DOHH2 (cell line): ENCODE measurements at regions not wholly inside any gene's neighbourhood (a gene's known extent, or its start where the extent isn't known, plus 50 kb on each side); places are given as distances from the start of the nearest gene placed in this dataset.

ENCODE experiments used
- H3F3A ChIP-seq: fragments of 200-600 bp; sonication (generic), shearing (Covaris generic); 2 replicates; pipeline ENCODE4 v1.6.0; 2016; ENCODE audit warnings: antibody characterized with exemption, mild to moderate bottlenecking; ENCODE audit not compliant: control insufficient read depth, insufficient read depth
- H3K27ac ChIP-seq: fragments of 200-600 bp; sonication (generic); 2 replicates; pipeline ENCODE4 v1.5.1; 2014; ENCODE audit warnings: low read depth, mild to moderate bottlenecking, low read length, moderate library complexity
- H3K27me3 ChIP-seq: fragments of 200-600 bp; sonication (generic); 2 replicates; pipeline ENCODE4 v1.6.1; 2014; ENCODE audit warnings: mild to moderate bottlenecking, low read length, mixed read lengths; ENCODE audit not compliant: control insufficient read depth
- H3K36me3 ChIP-seq: fragments of 200-600 bp; sonication (generic); 2 replicates; pipeline ENCODE4 v1.6.1; 2014; ENCODE audit warnings: mild to moderate bottlenecking, low read length, moderate library complexity, mixed read lengths; ENCODE audit not compliant: control insufficient read depth
- H3K4me1 ChIP-seq: fragments of 200-600 bp; sonication (generic); 2 replicates; pipeline ENCODE4 v1.6.1; 2014; ENCODE audit warnings: mild to moderate bottlenecking, low read length, mixed read lengths; ENCODE audit not compliant: control insufficient read depth
- H3K4me2 ChIP-seq: fragments of 200-600 bp; sonication (generic); 2 replicates; pipeline ENCODE4 v1.6.0; 2014; ENCODE audit warnings: mild to moderate bottlenecking, low read length, moderate library complexity
- H3K4me3 ChIP-seq: fragments of 200-600 bp; sonication (generic); 2 replicates; pipeline ENCODE4 v1.5.1; 2014; ENCODE audit warnings: mild to moderate bottlenecking, low read length, mixed read lengths
- H3K79me2 ChIP-seq: fragments of 200-600 bp; sonication (generic); 2 replicates; pipeline ENCODE4 v1.6.1; 2014; ENCODE audit warnings: mild to moderate bottlenecking, low read length, mixed read lengths; ENCODE audit not compliant: control insufficient read depth
- H3K9me2 ChIP-seq: fragments of 200-600 bp; sonication (generic); replicated peaks from 2 replicates; pipeline ENCODE4 v1.6.1; 2014; ENCODE audit warnings: mild to moderate bottlenecking, low read length, mixed read lengths; ENCODE audit not compliant: control insufficient read depth
- H3K9me3 ChIP-seq: fragments of 200-600 bp; sonication (generic); 2 replicates; pipeline ENCODE4 v1.6.1; 2014; ENCODE audit warnings: antibody characterized with exemption, low read length, mixed read lengths; ENCODE audit not compliant: control insufficient read depth, insufficient read depth
- H4K20me1 ChIP-seq: fragments of 200-600 bp; sonication (generic); 2 replicates; pipeline ENCODE4 v1.6.0; 2014; ENCODE audit warnings: low read depth, mild to moderate bottlenecking, antibody characterized with exemption, low read length, moderate library complexity; ENCODE audit not compliant: control insufficient read depth, insufficient read depth
- EZH2phosphoT487 ChIP-seq: fragments of 200-600 bp; sonication (generic); IDR thresholded peaks from 2 replicates; pipeline ENCODE4 v1.6.1; 2017; ENCODE audit warnings: borderline replicate concordance, mild to moderate bottlenecking, antibody characterized with exemption, low read length, moderate library complexity, mixed read lengths
- TF ChIP-seq, protein P1 (sequence below): fragments of 200-600 bp; sonication (generic); IDR thresholded peaks from one replicate; pipeline ENCODE4 v1.5.1; 2014; ENCODE audit warnings: antibody characterized with exemption, mild to moderate bottlenecking, low read depth, low read length; ENCODE audit not compliant: poor library complexity, severe bottlenecking

DNA sequence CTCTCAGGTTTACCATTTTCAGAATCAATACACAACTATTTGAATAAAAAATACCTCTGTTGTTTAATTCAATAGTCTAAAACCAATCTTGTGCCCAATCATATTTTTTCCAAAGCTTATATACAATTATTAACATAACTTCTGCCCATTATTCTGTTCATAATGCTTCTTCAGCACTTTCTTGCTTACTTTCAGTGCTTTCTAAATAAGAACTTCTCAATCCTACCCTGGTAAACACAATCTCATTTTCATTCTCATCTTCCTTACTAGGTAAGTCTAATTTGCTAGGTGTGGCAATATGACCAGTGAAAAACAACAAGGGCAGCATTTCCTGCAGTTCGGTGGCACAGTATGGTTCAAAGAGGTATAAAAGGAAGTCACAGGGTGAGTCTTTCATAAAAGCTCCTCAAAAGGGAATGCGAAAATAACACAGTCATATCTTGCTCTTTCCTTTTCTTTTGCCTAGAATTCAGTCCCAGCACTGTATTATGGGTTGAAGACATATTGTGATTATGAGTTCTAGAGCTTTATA is 103.5 kb downstream of the FOXG1 start:
- no peaks in the 10 kb centered on the region for H3F3A ChIP-seq
- TF ChIP-seq, protein P1, sequence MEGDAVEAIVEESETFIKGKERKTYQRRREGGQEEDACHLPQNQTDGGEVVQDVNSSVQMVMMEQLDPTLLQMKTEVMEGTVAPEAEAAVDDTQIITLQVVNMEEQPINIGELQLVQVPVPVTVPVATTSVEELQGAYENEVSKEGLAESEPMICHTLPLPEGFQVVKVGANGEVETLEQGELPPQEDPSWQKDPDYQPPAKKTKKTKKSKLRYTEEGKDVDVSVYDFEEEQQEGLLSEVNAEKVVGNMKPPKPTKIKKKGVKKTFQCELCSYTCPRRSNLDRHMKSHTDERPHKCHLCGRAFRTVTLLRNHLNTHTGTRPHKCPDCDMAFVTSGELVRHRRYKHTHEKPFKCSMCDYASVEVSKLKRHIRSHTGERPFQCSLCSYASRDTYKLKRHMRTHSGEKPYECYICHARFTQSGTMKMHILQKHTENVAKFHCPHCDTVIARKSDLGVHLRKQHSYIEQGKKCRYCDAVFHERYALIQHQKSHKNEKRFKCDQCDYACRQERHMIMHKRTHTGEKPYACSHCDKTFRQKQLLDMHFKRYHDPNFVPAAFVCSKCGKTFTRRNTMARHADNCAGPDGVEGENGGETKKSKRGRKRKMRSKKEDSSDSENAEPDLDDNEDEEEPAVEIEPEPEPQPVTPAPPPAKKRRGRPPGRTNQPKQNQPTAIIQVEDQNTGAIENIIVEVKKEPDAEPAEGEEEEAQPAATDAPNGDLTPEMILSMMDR = no peak
- TF ChIP-seq EZH2phosphoT487 = no peak
- no peaks in the 10 kb centered on the region for H3K9me2 ChIP-seq
- no peak overlapping the region for H3K4me2 ChIP-seq
- no peaks in the 10 kb centered on the region for H3K79me2 ChIP-seq
- H3K36me3 ChIP-seq = no peaks in the 10 kb centered on the region
- no peaks in the 10 kb centered on the region for H3K4me1 ChIP-seq
- H3K27ac ChIP-seq = no peak overlapping the region
- H4K20me1 ChIP-seq = no peaks in the 10 kb centered on the region
- H3K27me3 ChIP-seq = no peaks in the 10 kb centered on the region
- no peaks in the 10 kb centered on the region for H3K9me3 ChIP-seq
- H3K4me3 ChIP-seq = no peak overlapping the region

GRCh38 chr14:28875934-28876571 is 109.5 kb downstream of the FOXG1 start:
- Histone ChIP-seq H3K27ac (no peak overlapping the region), H3K4me3 (no peak overlapping the region), H3K9me3 (no peaks in the 10 kb centered on the region), H3K36me3 (no peaks in the 10 kb centered on the region), H4K20me1 (no peaks in the 10 kb centered on the region), H3K4me2 (no peak overlapping the region), H3K4me1 (no peaks in the 10 kb centered on the region), H3K79me2 (no peaks in the 10 kb centered on the region), H3F3A (no peaks in the 10 kb centered on the region), H3K9me2 (no peaks in the 10 kb centered on the region), H3K27me3 (no peaks in the 10 kb centered on the region)
- TF ChIP-seq, protein P1 = no peak
- TF ChIP-seq EZH2phosphoT487 = no peak

DNA sequence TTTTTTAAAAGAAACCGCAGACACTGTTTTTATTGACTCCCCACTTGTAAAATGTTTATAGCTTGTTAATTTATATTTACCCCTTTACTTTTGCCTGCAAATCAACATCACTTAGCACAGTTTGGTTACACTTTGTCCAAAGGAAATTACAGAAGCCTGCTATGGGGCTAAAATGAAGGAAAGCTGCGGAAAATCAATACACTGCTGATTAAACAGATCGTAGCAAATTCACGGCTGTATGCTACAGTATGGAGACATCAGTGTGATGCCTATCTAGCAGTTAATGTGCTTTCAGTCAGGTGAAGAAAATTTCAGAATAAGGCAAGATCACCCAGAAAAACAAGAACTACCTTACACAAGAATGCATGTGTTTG is 110.0 kb downstream of the FOXG1 start:
- H3K36me3 ChIP-seq = no peaks in the 10 kb centered on the region
- H3K4me1 ChIP-seq = no peaks in the 10 kb centered on the region
- H3K4me2 ChIP-seq = no peak overlapping the region
- H3K9me2 ChIP-seq = no peaks in the 10 kb centered on the region
- no peaks in the 10 kb centered on the region for H3F3A ChIP-seq
- H3K4me3 ChIP-seq = no peak overlapping the region
- no peak overlapping the region for H3K27ac ChIP-seq
- no peaks in the 10 kb centered on the region for H4K20me1 ChIP-seq
- no peaks in the 10 kb centered on the region for H3K9me3 ChIP-seq
- no peaks in the 10 kb centered on the region for H3K79me2 ChIP-seq
- no peaks in the 10 kb centered on the region for H3K27me3 ChIP-seq
- TF ChIP-seq, protein P1 = no peak
- no peak for TF ChIP-seq EZH2phosphoT487
